Tibial nerve (tissue), 4 donors: ENCODE measurements at regions not wholly inside any gene's neighbourhood (a gene's known extent, or its start where the extent isn't known, plus 50 kb on each side); places are given as distances from the start of the nearest gene placed in this dataset.

Source experiments
- EP300 ChIP-seq, 2 donors: sonication (generic); formaldehyde crosslinking; IDR thresholded peaks; one replicate each; pipeline ENCODE4 v1.6.1; 2017; ENCODE audit warnings: antibody characterized with exemption in 2 of 2, mild to moderate bottlenecking in 1 of 2
- POLR2A ChIP-seq, 2 donors: fragments of 450-650 bp; IDR thresholded peaks; one replicate each; pipeline ENCODE4 v1.6.1; 2017; ENCODE audit warnings: antibody characterized with exemption in 2 of 2, mild to moderate bottlenecking in 2 of 2, moderate library complexity in 2 of 2
- TF ChIP-seq, protein P1 (sequence below), 5 experiments: fragments of 200-600 bp in 3 of 5; fragments of 450-650 bp in 2 of 5; sonication (generic) in 3 of 5; IDR thresholded peaks; one replicate each; pipeline ENCODE4 v1.5.1; 2016 to 2019; ENCODE audit warnings: antibody characterized with exemption in 5 of 5, mild to moderate bottlenecking in 3 of 5, moderate library complexity in 2 of 5

DNA sequence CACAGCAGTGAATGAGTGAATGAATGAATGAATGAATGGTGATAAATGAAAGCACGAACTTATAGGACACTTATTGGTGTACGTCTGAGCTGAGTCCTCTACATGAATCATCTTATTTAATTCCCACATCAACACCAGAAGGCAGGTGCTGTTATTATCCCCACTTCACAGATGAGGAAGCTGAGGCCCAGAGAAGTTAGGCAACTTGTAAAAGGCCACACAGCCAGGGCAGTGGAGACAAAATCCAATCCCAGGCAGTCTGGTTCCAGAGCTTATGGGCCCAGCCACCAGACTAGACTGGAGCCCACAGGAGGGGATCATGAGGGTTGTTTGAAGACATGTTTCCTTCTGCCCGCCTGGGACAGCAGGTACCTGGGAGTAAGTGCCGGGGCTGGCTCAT lies 364.0 kb downstream of the MN1 start:
- TF ChIP-seq, protein P1, sequence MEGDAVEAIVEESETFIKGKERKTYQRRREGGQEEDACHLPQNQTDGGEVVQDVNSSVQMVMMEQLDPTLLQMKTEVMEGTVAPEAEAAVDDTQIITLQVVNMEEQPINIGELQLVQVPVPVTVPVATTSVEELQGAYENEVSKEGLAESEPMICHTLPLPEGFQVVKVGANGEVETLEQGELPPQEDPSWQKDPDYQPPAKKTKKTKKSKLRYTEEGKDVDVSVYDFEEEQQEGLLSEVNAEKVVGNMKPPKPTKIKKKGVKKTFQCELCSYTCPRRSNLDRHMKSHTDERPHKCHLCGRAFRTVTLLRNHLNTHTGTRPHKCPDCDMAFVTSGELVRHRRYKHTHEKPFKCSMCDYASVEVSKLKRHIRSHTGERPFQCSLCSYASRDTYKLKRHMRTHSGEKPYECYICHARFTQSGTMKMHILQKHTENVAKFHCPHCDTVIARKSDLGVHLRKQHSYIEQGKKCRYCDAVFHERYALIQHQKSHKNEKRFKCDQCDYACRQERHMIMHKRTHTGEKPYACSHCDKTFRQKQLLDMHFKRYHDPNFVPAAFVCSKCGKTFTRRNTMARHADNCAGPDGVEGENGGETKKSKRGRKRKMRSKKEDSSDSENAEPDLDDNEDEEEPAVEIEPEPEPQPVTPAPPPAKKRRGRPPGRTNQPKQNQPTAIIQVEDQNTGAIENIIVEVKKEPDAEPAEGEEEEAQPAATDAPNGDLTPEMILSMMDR (IDR thresholded peaks at IDR 0.05), result no peak
- no peak for TF ChIP-seq POLR2A (IDR thresholded peaks at IDR 0.05)
- no peak for TF ChIP-seq EP300 (IDR thresholded peaks at IDR 0.05)
